ENCODE measurements at regions not wholly inside any gene's neighbourhood (a gene's known extent, or its start where the extent isn't known, plus 50 kb on each side); places are given as distances from the start of the nearest gene placed in this dataset.

- TF ChIP-seq CTCF (IDR thresholded peaks at IDR 0.05; ENCODE audit: low read depth, low read length, missing input control), result no peak
- TF ChIP-seq, protein P1, sequence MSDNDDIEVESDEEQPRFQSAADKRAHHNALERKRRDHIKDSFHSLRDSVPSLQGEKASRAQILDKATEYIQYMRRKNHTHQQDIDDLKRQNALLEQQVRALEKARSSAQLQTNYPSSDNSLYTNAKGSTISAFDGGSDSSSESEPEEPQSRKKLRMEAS (IDR thresholded peaks at IDR 0.05), result no peak
- TF ChIP-seq FOXA1 (IDR thresholded peaks at IDR 0.05), result no peak
- no peak for TF ChIP-seq TAF1 (conservative IDR thresholded peaks at IDR 0.05)
- TF ChIP-seq SP1 (IDR thresholded peaks at IDR 0.05), result no peak
- TF ChIP-seq, protein P2, sequence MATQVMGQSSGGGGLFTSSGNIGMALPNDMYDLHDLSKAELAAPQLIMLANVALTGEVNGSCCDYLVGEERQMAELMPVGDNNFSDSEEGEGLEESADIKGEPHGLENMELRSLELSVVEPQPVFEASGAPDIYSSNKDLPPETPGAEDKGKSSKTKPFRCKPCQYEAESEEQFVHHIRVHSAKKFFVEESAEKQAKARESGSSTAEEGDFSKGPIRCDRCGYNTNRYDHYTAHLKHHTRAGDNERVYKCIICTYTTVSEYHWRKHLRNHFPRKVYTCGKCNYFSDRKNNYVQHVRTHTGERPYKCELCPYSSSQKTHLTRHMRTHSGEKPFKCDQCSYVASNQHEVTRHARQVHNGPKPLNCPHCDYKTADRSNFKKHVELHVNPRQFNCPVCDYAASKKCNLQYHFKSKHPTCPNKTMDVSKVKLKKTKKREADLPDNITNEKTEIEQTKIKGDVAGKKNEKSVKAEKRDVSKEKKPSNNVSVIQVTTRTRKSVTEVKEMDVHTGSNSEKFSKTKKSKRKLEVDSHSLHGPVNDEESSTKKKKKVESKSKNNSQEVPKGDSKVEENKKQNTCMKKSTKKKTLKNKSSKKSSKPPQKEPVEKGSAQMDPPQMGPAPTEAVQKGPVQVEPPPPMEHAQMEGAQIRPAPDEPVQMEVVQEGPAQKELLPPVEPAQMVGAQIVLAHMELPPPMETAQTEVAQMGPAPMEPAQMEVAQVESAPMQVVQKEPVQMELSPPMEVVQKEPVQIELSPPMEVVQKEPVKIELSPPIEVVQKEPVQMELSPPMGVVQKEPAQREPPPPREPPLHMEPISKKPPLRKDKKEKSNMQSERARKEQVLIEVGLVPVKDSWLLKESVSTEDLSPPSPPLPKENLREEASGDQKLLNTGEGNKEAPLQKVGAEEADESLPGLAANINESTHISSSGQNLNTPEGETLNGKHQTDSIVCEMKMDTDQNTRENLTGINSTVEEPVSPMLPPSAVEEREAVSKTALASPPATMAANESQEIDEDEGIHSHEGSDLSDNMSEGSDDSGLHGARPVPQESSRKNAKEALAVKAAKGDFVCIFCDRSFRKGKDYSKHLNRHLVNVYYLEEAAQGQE (IDR thresholded peaks at IDR 0.05), result no peak
- TF ChIP-seq RAD21 (IDR thresholded peaks at IDR 0.05), result no peak
Observed at GRCh38 chr15:79740561-79740960, 156.3 kb downstream of the MTHFS start.

Data from liver (tissue), 3 donors.